Tibial nerve (tissue), 4 donors: ENCODE measurements at regions not wholly inside any gene's neighbourhood (a gene's known extent, or its start where the extent isn't known, plus 50 kb on each side); places are given as distances from the start of the nearest gene placed in this dataset.

Source experiments
- DNase-seq, 2 donors: peaks; one replicate each; pipeline ENCODE4 v3.0.0-alpha.2; 2019; ENCODE audit warnings: low spot score in 2 of 2
- H3K27ac ChIP-seq, 4 donors: fragments of 200-600 bp; sonication (generic) in 3 of 4; one replicate each; pipeline ENCODE4 v1.5.1; 2017 to 2019; ENCODE audit warnings: mild to moderate bottlenecking in 1 of 4
- H3K27me3 ChIP-seq, 2 donors: fragments of 200-600 bp; sonication (generic) in 1 of 2; one replicate each; pipeline versions ENCODE4 v1.5.1 to v1.6.0; 2017 to 2019
- H3K36me3 ChIP-seq, 3 donors: fragments of 200-600 bp; sonication (generic); one replicate each; pipeline ENCODE4 v1.5.1; 2018 to 2019
- H3K4me1 ChIP-seq, 4 donors: fragments of 200-600 bp; sonication (generic) in 3 of 4; one replicate each; pipeline ENCODE4 v1.5.1; 2017 to 2019
- H3K4me3 ChIP-seq, 4 donors: fragments of 200-600 bp; sonication (generic) in 3 of 4; one replicate each; pipeline ENCODE4 v1.5.1; 2017 to 2019; ENCODE audit warnings: mild to moderate bottlenecking in 1 of 4, moderate library complexity in 1 of 4
- H3K9me3 ChIP-seq, 4 donors: fragments of 200-600 bp; sonication (generic) in 3 of 4; one replicate each; pipeline ENCODE4 v1.5.1; 2017 to 2019
- EP300 ChIP-seq, 2 donors: sonication (generic); formaldehyde crosslinking; IDR thresholded peaks; one replicate each; pipeline ENCODE4 v1.6.1; 2017; ENCODE audit warnings: antibody characterized with exemption in 2 of 2, mild to moderate bottlenecking in 1 of 2
- POLR2A ChIP-seq, 2 donors: fragments of 450-650 bp; IDR thresholded peaks; one replicate each; pipeline ENCODE4 v1.6.1; 2017; ENCODE audit warnings: antibody characterized with exemption in 2 of 2, mild to moderate bottlenecking in 2 of 2, moderate library complexity in 2 of 2
- WGBS, 2 donors: methylation state at CpG; one replicate each; pipeline ENCODE4 v1.1.5; 2018; 5-methylcytosine and 5-hydroxymethylcytosine counted together
- TF ChIP-seq, protein P1 (sequence below), 5 experiments: fragments of 200-600 bp in 3 of 5; fragments of 450-650 bp in 2 of 5; sonication (generic) in 3 of 5; IDR thresholded peaks; one replicate each; pipeline ENCODE4 v1.5.1; 2016 to 2019; ENCODE audit warnings: antibody characterized with exemption in 5 of 5, mild to moderate bottlenecking in 3 of 5, moderate library complexity in 2 of 5

- Histone ChIP-seq H3K36me3 (no peaks in the 10 kb centered on the region), H3K27me3 (no peaks in the 10 kb centered on the region), H3K9me3 (peaks cover 0 to 10% (median 0%) of the 10 kb centered on the region in 4 donors), H3K4me3 (no peak overlapping the region), H3K27ac (no peak overlapping the region), H3K4me1 (no peaks in the 10 kb centered on the region)
- DNase-seq, result no peak
- TF ChIP-seq POLR2A (IDR thresholded peaks at IDR 0.05) (no peak), EP300 (IDR thresholded peaks at IDR 0.05) (no peak)
- TF ChIP-seq, protein P1, sequence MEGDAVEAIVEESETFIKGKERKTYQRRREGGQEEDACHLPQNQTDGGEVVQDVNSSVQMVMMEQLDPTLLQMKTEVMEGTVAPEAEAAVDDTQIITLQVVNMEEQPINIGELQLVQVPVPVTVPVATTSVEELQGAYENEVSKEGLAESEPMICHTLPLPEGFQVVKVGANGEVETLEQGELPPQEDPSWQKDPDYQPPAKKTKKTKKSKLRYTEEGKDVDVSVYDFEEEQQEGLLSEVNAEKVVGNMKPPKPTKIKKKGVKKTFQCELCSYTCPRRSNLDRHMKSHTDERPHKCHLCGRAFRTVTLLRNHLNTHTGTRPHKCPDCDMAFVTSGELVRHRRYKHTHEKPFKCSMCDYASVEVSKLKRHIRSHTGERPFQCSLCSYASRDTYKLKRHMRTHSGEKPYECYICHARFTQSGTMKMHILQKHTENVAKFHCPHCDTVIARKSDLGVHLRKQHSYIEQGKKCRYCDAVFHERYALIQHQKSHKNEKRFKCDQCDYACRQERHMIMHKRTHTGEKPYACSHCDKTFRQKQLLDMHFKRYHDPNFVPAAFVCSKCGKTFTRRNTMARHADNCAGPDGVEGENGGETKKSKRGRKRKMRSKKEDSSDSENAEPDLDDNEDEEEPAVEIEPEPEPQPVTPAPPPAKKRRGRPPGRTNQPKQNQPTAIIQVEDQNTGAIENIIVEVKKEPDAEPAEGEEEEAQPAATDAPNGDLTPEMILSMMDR (IDR thresholded peaks at IDR 0.05), result no peak
- 77 to 80% methylated on average over 25 to 29 of the region's 37 CpGs for WGBS, 2 donors
Observed at GRCh38 chr2:3059141-3059925, 318.3 kb downstream of the EIPR1 start.

GRCh38 chr2:3054066-3054465 lies 323.6 kb downstream of the EIPR1 start:
- Histone ChIP-seq H3K27me3 (no peaks in the 10 kb centered on the region), H3K9me3 (peaks cover 0 to 8% (median 0%) of the 10 kb centered on the region in 4 donors), H3K4me3 (no peak overlapping the region), H3K4me1 (no peaks in the 10 kb centered on the region), H3K36me3 (no peaks in the 10 kb centered on the region), H3K27ac (no peak overlapping the region)
- DNase-seq, result no peak
- TF ChIP-seq, protein P1 (IDR thresholded peaks at IDR 0.05), result no peak
- no peak for TF ChIP-seq EP300 (IDR thresholded peaks at IDR 0.05)
- no peak for TF ChIP-seq POLR2A (IDR thresholded peaks at IDR 0.05)
- WGBS, 2 donors, result 83 to 90% methylated on average over 8 of the region's 8 CpGs

GRCh38 chr2:3051266-3051665 lies 326.4 kb downstream of the EIPR1 start:
- peaks cover 0 to 5% (median 0%) of the 10 kb centered on the region in 4 donors for H3K9me3 ChIP-seq
- H3K4me1 ChIP-seq, result no peaks in the 10 kb centered on the region
- no peak overlapping the region for H3K27ac ChIP-seq
- no peak overlapping the region for H3K4me3 ChIP-seq
- no peak for DNase-seq
- no peak for TF ChIP-seq EP300 (IDR thresholded peaks at IDR 0.05)
- TF ChIP-seq, protein P1 (IDR thresholded peaks at IDR 0.05), result no peak
- TF ChIP-seq POLR2A (IDR thresholded peaks at IDR 0.05), result no peak
- no peaks in the 10 kb centered on the region for H3K36me3 ChIP-seq
- H3K27me3 ChIP-seq, result no peaks in the 10 kb centered on the region
- WGBS, 2 donors, result 57 to 59% methylated on average over 5 of the region's 5 CpGs

DNA sequence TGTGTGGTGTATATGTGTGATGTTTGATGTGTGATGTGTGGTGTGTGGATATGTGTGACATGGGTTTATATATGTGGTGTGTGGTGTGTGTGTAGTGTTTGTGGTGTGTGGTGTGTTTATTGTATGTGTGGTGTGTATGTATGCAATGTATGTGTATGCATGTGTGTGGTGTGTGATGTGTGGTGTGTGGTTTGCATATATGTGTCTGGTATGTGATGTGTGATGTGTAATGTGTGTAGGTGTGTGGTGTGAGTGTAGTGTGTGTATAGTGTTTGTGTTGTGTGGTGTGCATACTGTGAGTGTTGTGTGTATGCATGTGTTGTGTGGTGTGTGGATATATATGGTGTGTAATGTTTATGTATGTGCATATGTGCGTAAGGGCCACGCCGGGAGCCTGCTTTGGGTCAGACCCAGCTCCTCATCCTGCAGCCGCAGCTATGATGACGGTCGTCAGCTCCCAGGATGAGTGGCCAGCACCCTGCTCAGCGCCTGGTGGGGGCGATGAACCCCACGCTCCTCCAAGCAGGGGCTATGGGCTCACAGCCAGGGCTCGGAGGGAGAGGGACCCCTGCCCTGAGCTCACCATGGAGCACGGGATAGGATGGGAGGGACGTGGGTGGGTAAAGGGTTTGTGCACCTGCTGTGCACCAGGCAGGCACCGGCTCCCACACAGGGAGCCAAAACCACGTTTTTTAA lies 331.3 kb downstream of the EIPR1 start:
- DNase-seq, result no peak
- H3K27ac ChIP-seq, result no peak overlapping the region
- H3K9me3 ChIP-seq, result no peaks in the 10 kb centered on the region
- H3K27me3 ChIP-seq, result no peaks in the 10 kb centered on the region
- no peaks in the 10 kb centered on the region for H3K36me3 ChIP-seq
- 77 to 81% methylated on average over 14 of the region's 14 CpGs for WGBS, 2 donors
- no peak overlapping the region for H3K4me3 ChIP-seq
- H3K4me1 ChIP-seq, result peaks cover 0 to 11% (median 0%) of the 10 kb centered on the region in 4 donors
- TF ChIP-seq POLR2A (IDR thresholded peaks at IDR 0.05), result no peak
- TF ChIP-seq, protein P1 (IDR thresholded peaks at IDR 0.05), result no peak

DNA sequence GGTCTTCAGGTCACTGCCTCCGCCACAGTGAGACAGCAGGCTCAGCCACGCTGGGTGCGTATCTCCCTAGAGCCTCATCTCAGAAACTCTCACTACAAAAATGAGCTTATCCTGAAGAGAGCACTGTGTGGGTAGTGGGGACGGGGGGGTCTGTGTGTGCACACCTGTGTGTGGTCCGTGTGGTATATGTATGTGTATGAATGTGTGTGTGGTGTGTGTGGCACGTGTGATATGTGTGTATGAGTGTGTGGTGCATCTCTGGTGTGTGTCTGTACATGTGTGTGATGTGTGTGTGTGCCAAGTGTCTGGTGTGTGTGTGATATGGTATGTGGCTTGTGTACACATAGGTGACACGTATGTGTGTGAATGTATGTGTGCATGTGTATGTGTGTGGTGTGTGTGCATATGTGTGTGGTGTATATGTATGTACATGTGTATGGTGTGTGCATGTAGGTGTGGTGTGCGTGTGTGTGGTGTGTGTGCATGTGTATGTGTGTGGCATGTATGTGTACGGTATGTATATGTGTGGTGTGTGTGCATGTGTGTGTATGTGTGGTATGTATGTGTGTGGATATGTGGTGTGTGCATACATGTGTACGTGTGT lies 332.2 kb downstream of the EIPR1 start:
- no peak overlapping the region for H3K27ac ChIP-seq
- H3K4me1 ChIP-seq, result peaks cover 0 to 11% (median 0%) of the 10 kb centered on the region in 4 donors
- no peak overlapping the region for H3K4me3 ChIP-seq
- 89 to 93% methylated on average over 10 of the region's 10 CpGs for WGBS, 2 donors
- DNase-seq, result no peak
- H3K9me3 ChIP-seq, result no peaks in the 10 kb centered on the region
- H3K36me3 ChIP-seq, result no peaks in the 10 kb centered on the region
- TF ChIP-seq POLR2A (IDR thresholded peaks at IDR 0.05), result no peak
- TF ChIP-seq, protein P1 (IDR thresholded peaks at IDR 0.05), result no peak
- H3K27me3 ChIP-seq, result no peaks in the 10 kb centered on the region
